DOHH2 (cell line): ENCODE measurements at regions not wholly inside any gene's neighbourhood (a gene's known extent, or its start where the extent isn't known, plus 50 kb on each side); places are given as distances from the start of the nearest gene placed in this dataset.

ENCODE experiments used
- EZH2phosphoT487 ChIP-seq: fragments of 200-600 bp; sonication (generic); IDR thresholded peaks from 2 replicates; pipeline ENCODE4 v1.6.1; 2017; ENCODE audit warnings: borderline replicate concordance, mild to moderate bottlenecking, antibody characterized with exemption, low read length, moderate library complexity, mixed read lengths
- TF ChIP-seq, protein P1 (sequence below): fragments of 200-600 bp; sonication (generic); IDR thresholded peaks from one replicate; pipeline ENCODE4 v1.5.1; 2014; ENCODE audit warnings: antibody characterized with exemption, mild to moderate bottlenecking, low read depth, low read length; ENCODE audit not compliant: poor library complexity, severe bottlenecking

DNA sequence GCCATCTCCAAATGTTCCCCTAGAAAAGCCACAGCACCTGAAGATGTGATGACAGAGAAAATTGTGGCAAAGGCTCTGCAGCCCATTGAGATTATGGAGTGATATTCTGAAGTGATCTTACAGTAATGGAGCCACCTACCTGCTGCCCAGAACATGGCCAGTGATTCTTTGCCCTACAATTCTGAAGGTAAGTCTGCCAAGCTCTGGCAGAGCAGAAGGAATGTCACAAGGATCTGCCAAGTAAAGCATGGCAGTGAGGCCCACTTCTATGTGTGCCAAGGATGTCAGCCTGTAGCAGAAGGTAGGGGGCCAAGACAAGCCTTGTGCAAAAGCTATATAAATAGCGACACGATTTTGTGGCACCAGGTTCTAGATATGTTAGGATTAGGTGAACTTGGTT is 155.1 kb downstream of the RND3 start:
- TF ChIP-seq, protein P1, sequence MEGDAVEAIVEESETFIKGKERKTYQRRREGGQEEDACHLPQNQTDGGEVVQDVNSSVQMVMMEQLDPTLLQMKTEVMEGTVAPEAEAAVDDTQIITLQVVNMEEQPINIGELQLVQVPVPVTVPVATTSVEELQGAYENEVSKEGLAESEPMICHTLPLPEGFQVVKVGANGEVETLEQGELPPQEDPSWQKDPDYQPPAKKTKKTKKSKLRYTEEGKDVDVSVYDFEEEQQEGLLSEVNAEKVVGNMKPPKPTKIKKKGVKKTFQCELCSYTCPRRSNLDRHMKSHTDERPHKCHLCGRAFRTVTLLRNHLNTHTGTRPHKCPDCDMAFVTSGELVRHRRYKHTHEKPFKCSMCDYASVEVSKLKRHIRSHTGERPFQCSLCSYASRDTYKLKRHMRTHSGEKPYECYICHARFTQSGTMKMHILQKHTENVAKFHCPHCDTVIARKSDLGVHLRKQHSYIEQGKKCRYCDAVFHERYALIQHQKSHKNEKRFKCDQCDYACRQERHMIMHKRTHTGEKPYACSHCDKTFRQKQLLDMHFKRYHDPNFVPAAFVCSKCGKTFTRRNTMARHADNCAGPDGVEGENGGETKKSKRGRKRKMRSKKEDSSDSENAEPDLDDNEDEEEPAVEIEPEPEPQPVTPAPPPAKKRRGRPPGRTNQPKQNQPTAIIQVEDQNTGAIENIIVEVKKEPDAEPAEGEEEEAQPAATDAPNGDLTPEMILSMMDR = no peak
- TF ChIP-seq EZH2phosphoT487 = no peak
